ENCODE measurements at regions not wholly inside any gene's neighbourhood (a gene's known extent, or its start where the extent isn't known, plus 50 kb on each side); places are given as distances from the start of the nearest gene placed in this dataset.

DNA sequence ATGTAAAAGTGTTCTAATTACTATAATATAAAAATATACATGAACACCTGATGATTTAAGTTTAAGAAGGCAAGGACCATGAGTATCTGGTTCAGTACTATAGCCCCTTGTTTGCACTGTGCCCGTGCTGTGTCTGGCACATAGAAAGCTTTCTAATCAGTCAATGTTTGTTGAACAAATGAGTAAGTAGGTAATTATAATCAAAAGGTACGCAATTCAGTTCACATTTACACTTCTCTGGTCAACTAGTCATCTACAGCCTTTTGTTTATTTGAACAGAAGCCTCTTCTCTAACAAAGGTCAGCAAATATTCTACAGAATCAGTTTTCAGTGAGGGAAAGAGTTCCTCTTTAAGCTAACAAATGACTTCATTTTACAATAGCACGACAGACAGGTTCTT is 523.3 kb downstream of the SMARCA1 start:
- TF ChIP-seq, protein P1, sequence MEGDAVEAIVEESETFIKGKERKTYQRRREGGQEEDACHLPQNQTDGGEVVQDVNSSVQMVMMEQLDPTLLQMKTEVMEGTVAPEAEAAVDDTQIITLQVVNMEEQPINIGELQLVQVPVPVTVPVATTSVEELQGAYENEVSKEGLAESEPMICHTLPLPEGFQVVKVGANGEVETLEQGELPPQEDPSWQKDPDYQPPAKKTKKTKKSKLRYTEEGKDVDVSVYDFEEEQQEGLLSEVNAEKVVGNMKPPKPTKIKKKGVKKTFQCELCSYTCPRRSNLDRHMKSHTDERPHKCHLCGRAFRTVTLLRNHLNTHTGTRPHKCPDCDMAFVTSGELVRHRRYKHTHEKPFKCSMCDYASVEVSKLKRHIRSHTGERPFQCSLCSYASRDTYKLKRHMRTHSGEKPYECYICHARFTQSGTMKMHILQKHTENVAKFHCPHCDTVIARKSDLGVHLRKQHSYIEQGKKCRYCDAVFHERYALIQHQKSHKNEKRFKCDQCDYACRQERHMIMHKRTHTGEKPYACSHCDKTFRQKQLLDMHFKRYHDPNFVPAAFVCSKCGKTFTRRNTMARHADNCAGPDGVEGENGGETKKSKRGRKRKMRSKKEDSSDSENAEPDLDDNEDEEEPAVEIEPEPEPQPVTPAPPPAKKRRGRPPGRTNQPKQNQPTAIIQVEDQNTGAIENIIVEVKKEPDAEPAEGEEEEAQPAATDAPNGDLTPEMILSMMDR (IDR thresholded peaks at IDR 0.05) = no peak
- TF ChIP-seq POLR2A (IDR thresholded peaks at IDR 0.05) (no peak), POLR2AphosphoS5 (IDR thresholded peaks at IDR 0.05) (no peak)
